H1 (cell line): ENCODE measurements at regions not wholly inside any gene's neighbourhood (a gene's known extent, or its start where the extent isn't known, plus 50 kb on each side); places are given as distances from the start of the nearest gene placed in this dataset.

ENCODE experiments used
- CTCF ChIA-PET: fragments of 300-600 bp; sonication (Branson Sonifier 250); formaldehyde crosslinking; loops from one replicate; lab custom pipeline; 2021; ENCODE audit not compliant: partially characterized antibody; lab: Charles Lee
- POLR2A ChIA-PET: fragments of 300-600 bp; sonication (Branson Sonifier 250); formaldehyde crosslinking; loops from one replicate; lab custom pipeline; 2021; ENCODE audit warnings: inconsistent platforms; ENCODE audit not compliant: partially characterized antibody; lab: Charles Lee
- DNase-seq, 2 experiments: peaks; one replicate each; pipeline versions ENCODE4 v3.0.0 to v3.0.0-alpha.2; 2010 to 2022; ENCODE audit warnings: low spot score in 2 of 2, low read depth in 1 of 2, mixed read lengths in 1 of 2
- FAIRE-seq: peaks from 2 replicates; lab custom pipeline; 2011; peaks lifted over from hg19 to GRCh38; lab: Jason Lieb, UNC
- H2AFZ ChIP-seq: 2 replicates; pipeline ENCODE4 v1.8.1; 2012; ENCODE audit warnings: low read length, inconsistent platforms
- H2AK5ac ChIP-seq: 2 replicates; pipeline ENCODE4 v1.6.1; 2013; ENCODE audit warnings: low read depth, low read length
- H2BK120ac ChIP-seq: replicated peaks from 2 replicates; pipeline ENCODE3; 2013; ENCODE audit warnings: low read depth, low read length, inconsistent platforms
- H2BK12ac ChIP-seq: 2 replicates; pipeline ENCODE4 v1.6.1; 2013; ENCODE audit warnings: low read depth, low read length
- H2BK15ac ChIP-seq: 2 replicates; pipeline ENCODE4 v1.6.1; 2013; ENCODE audit warnings: low read length
- H2BK20ac ChIP-seq: 2 replicates; pipeline ENCODE4 v1.6.1; 2013; ENCODE audit warnings: low read length
- H2BK5ac ChIP-seq: 2 replicates; pipeline ENCODE4 v1.6.1; 2013; ENCODE audit warnings: low read depth, low read length
- H3K14ac ChIP-seq: 2 replicates; pipeline ENCODE4 v1.6.1; 2013; ENCODE audit warnings: inconsistent platforms; ENCODE audit not compliant: insufficient read length
- H3K18ac ChIP-seq: 2 replicates; pipeline ENCODE4 v1.6.1; 2013; ENCODE audit warnings: low read length; ENCODE audit errors: extremely low read depth
- H3K23ac ChIP-seq: 2 replicates; pipeline ENCODE4 v1.6.1; 2013; ENCODE audit warnings: inconsistent platforms; ENCODE audit not compliant: insufficient read length
- H3K23me2 ChIP-seq: 2 replicates; pipeline ENCODE4 v1.6.1; 2013; ENCODE audit warnings: low read depth, low read length
- H3K27ac ChIP-seq: 2 replicates; pipeline ENCODE4 v1.6.1; 2011; ENCODE audit warnings: low read depth, low read length, inconsistent platforms
- H3K27me3 ChIP-seq, 4 experiments: replicated peaks in 1 of 4; 1 replicate in 1 of 4; 2 replicates in 3 of 4; pipeline versions ENCODE4 v1.6.1 to v1.8.1; 2011 to 2013; ENCODE audit warnings: low read length in 3 of 4, mild to moderate bottlenecking in 3 of 4, inconsistent platforms in 2 of 4, mixed read lengths in 2 of 4, moderate library complexity in 1 of 4; ENCODE audit not compliant: control insufficient read depth in 3 of 4, insufficient read depth in 3 of 4; ENCODE audit errors: extremely low read depth in 1 of 4
- H3K36me3 ChIP-seq, 4 experiments: 2 replicates each; pipeline versions ENCODE4 v1.6.1 to v1.8.1; 2011 to 2013; ENCODE audit warnings: mild to moderate bottlenecking in 4 of 4, low read length in 3 of 4, moderate library complexity in 2 of 4, control low read depth in 1 of 4, inconsistent platforms in 1 of 4; ENCODE audit not compliant: insufficient read depth in 4 of 4, control insufficient read depth in 2 of 4
- H3K4ac ChIP-seq: replicated peaks from 2 replicates; pipeline ENCODE3; 2013; ENCODE audit warnings: low read length, low read depth, mixed read lengths, inconsistent platforms; ENCODE audit not compliant: insufficient read length
- H3K4me1 ChIP-seq, 4 experiments: replicated peaks in 1 of 4; 1 replicate in 1 of 4; 2 replicates in 3 of 4; pipeline versions ENCODE4 v1.6.1 to v1.8.1; 2011 to 2013; ENCODE audit warnings: low read length in 3 of 4, inconsistent platforms in 2 of 4, mixed read lengths in 1 of 4; ENCODE audit not compliant: insufficient read depth in 4 of 4, control insufficient read depth in 3 of 4
- H3K4me2 ChIP-seq, 2 experiments: 2 replicates each; pipeline versions ENCODE4 v1.6.1 to v1.8.1; 2011 to 2013; ENCODE audit warnings: low read depth in 2 of 2, low read length in 2 of 2, control low read depth in 1 of 2, inconsistent platforms in 1 of 2, mild to moderate bottlenecking in 1 of 2; ENCODE audit not compliant: insufficient read depth in 1 of 2
- H3K4me3 ChIP-seq, 4 experiments: fragments of 200-600, 300-600 bp in 1 of 4; sonication (generic), shearing (Covaris generic), sonication (Bioruptor Twin) in 1 of 4; 2 replicates each; pipeline versions ENCODE4 v1.5.1 to v1.8.1; 2011 to 2016; ENCODE audit warnings: low read length in 4 of 4, low read depth in 3 of 4, control low read depth in 2 of 4, inconsistent platforms in 2 of 4, mild to moderate bottlenecking in 2 of 4, mixed read lengths in 1 of 4, moderate library complexity in 1 of 4; ENCODE audit not compliant: insufficient read depth in 2 of 4; ENCODE audit errors: extremely low read depth in 1 of 4
- H3K56ac ChIP-seq: replicated peaks from 2 replicates; pipeline ENCODE3; 2013; ENCODE audit warnings: low read depth, mild to moderate bottlenecking, mixed read lengths, low read length, inconsistent platforms; ENCODE audit not compliant: insufficient read length
- H3K79me1 ChIP-seq: 2 replicates; pipeline ENCODE4 v1.6.1; 2013; ENCODE audit warnings: low read depth, low read length, control low read depth
- H3K79me2 ChIP-seq, 2 experiments: 2 replicates each; pipeline versions ENCODE4 v1.6.1 to v1.8.1; 2012 to 2013; ENCODE audit warnings: low read length in 2 of 2, mild to moderate bottlenecking in 2 of 2, inconsistent platforms in 1 of 2; ENCODE audit not compliant: insufficient read depth in 2 of 2, control insufficient read depth in 1 of 2
- H3K9ac ChIP-seq, 4 experiments: replicated peaks in 1 of 4; 1 replicate in 1 of 4; 2 replicates in 3 of 4; pipeline versions ENCODE4 v1.6.1 to v1.8.1; 2011 to 2013; ENCODE audit warnings: low read depth in 3 of 4, low read length in 3 of 4, control low read depth in 2 of 4, mild to moderate bottlenecking in 2 of 4, moderate library complexity in 2 of 4, inconsistent platforms in 1 of 4; ENCODE audit errors: extremely low read depth in 1 of 4
- H3K9me3 ChIP-seq, 2 experiments: 2 replicates each; pipeline versions ENCODE4 v1.6.1 to v1.8.1; 2012 to 2013; ENCODE audit warnings: mild to moderate bottlenecking in 2 of 2, moderate library complexity in 2 of 2, control low read depth in 1 of 2, inconsistent platforms in 1 of 2, low read depth in 1 of 2, low read length in 1 of 2, mixed read lengths in 1 of 2; ENCODE audit not compliant: insufficient read depth in 2 of 2
- H4K20me1 ChIP-seq, 2 experiments: replicated peaks in 1 of 2; 2 replicates each; pipeline versions ENCODE3 to v1.8.1; 2011 to 2013; ENCODE audit warnings: inconsistent platforms in 2 of 2, low read length in 2 of 2, mild to moderate bottlenecking in 1 of 2; ENCODE audit not compliant: insufficient read depth in 2 of 2, control insufficient read depth in 1 of 2
- H4K5ac ChIP-seq: 2 replicates; pipeline ENCODE4 v1.6.1; 2013; ENCODE audit warnings: low read length, low read depth, mixed read lengths, inconsistent platforms; ENCODE audit not compliant: insufficient read length
- H4K8ac ChIP-seq: 2 replicates; pipeline ENCODE4 v1.8.0; 2013; ENCODE audit warnings: mild to moderate bottlenecking, moderate library complexity, low read length, inconsistent platforms; ENCODE audit not compliant: insufficient read depth; ENCODE audit errors: extremely low read depth
- H4K91ac ChIP-seq: replicated peaks from 2 replicates; pipeline ENCODE3; 2013; ENCODE audit warnings: low read length, mixed read lengths, inconsistent platforms; ENCODE audit not compliant: insufficient read length
- ASH2L ChIP-seq: fragments of 200-600, 300-600 bp; sonication (generic); IDR thresholded peaks from one replicate; pipeline ENCODE4 v1.7.1; 2017; ENCODE audit warnings: low read length
- ATF2 ChIP-seq: IDR thresholded peaks from 2 replicates; pipeline ENCODE4 v1.6.1; 2012; ENCODE audit warnings: low read length, inconsistent platforms
- BCL11A ChIP-seq, 2 experiments: IDR thresholded peaks; one replicate each; pipeline ENCODE4 v1.6.1; 2011; ENCODE audit warnings: low read depth in 2 of 2, low read length in 2 of 2, mild to moderate bottlenecking in 2 of 2
- KDM1A ChIP-seq: fragments of 200-600, 300-600 bp; sonication (generic); IDR thresholded peaks from 2 replicates; pipeline ENCODE4 v1.7.1; 2016; ENCODE audit warnings: mild to moderate bottlenecking, low read length, borderline replicate concordance
- MAFK ChIP-seq: IDR thresholded peaks from 2 replicates; pipeline ENCODE4 v1.6.1; 2012; ENCODE audit warnings: low read depth, mild to moderate bottlenecking, improper control_type of control experiment, low read length
- NANOG ChIP-seq: IDR thresholded peaks from 2 replicates; pipeline ENCODE4 v1.6.1; 2011; ENCODE audit warnings: low read length, low read depth, mild to moderate bottlenecking, inconsistent platforms; ENCODE audit not compliant: insufficient read depth, poor library complexity, severe bottlenecking
- POLR2A ChIP-seq, 2 experiments: IDR thresholded peaks; 1 replicate in 1 of 2; 2 replicates in 1 of 2; pipeline ENCODE4 v1.6.1; 2011; ENCODE audit warnings: low read depth in 2 of 2, low read length in 2 of 2, mild to moderate bottlenecking in 2 of 2; ENCODE audit errors: control extremely low read depth in 1 of 2
- POLR2AphosphoS5 ChIP-seq: IDR thresholded peaks from 2 replicates; pipeline ENCODE4 v1.6.1; 2011; ENCODE audit warnings: low read depth, low read length
- RFX5 ChIP-seq: IDR thresholded peaks from 2 replicates; pipeline ENCODE4 v1.6.1; 2011; ENCODE audit warnings: low read depth, low read length, improper control_type of control experiment, borderline replicate concordance
- RXRA ChIP-seq: IDR thresholded peaks from 2 replicates; pipeline ENCODE4 v1.6.1; 2011; ENCODE audit warnings: low read depth, mild to moderate bottlenecking, low read length, moderate library complexity; ENCODE audit not compliant: insufficient read depth
- SP1 ChIP-seq: IDR thresholded peaks from 2 replicates; pipeline ENCODE4 v1.6.1; 2011; ENCODE audit warnings: low read depth, low read length
- SP2 ChIP-seq: IDR thresholded peaks from 2 replicates; pipeline ENCODE4 v1.6.1; 2012; ENCODE audit warnings: mild to moderate bottlenecking, low read length, inconsistent platforms
- YY1 ChIP-seq: IDR thresholded peaks from 2 replicates; pipeline ENCODE4 v1.6.1; 2011; ENCODE audit warnings: low read depth, mild to moderate bottlenecking, low read length
- WGBS, 2 experiments: shearing (Covaris generic) in 1 of 2; methylation state at CpG; one replicate each; pipeline versions ENCODE4 v1.1.6 to v1.1.7; 2013 to 2015; ENCODE audit warnings: low lambda C conversion rate in 2 of 2, mixed read lengths in 2 of 2, inconsistent platforms in 1 of 2, low coverage in 1 of 2, missing lambda C conversion rate in 1 of 2; ENCODE audit not compliant: insufficient replicate concordance in 2 of 2, insufficient coverage in 1 of 2, insufficient read length in 1 of 2; ENCODE audit errors: extremely low coverage in 1 of 2, missing lambda C conversion rate in 1 of 2; 5-methylcytosine and 5-hydroxymethylcytosine counted together

GRCh38 chr2:238713198-238713826 lies 134.6 kb upstream of the TWIST2 start:
- Histone ChIP-seq H4K8ac (no peak overlapping the region), H3K23me2 (peaks cover 10% of the 10 kb centered on the region; the same call in 1 of the 2 replicates), H3K14ac (no peak overlapping the region), H2BK12ac (no peak overlapping the region), H2AFZ (no peak overlapping the region), H4K5ac (no peak overlapping the region), H3K4me1 (peaks cover 0 to 8% (median 1%) of the 10 kb centered on the region in 4 experiments; a peak in 3 of 7 replicates), H4K91ac (no peak overlapping the region), H3K4ac (no peak overlapping the region), H3K79me1 (peaks cover 2% of the 10 kb centered on the region; the same call in 1 of the 2 replicates), H2BK20ac (no peak overlapping the region), H2BK5ac (no peak overlapping the region), H4K20me1 (peaks cover 0 to 9% of the 10 kb centered on the region in 2 experiments), H3K23ac (no peak overlapping the region), H2BK15ac (no peak overlapping the region), H3K4me2 (no peak overlapping the region), H3K4me3 (no peak overlapping the region), H3K27me3 (no peaks in the 10 kb centered on the region; a peak in 1 of 7 replicates), H2BK120ac (no peak overlapping the region), H3K18ac (no peak overlapping the region), H3K56ac (peak overlapping the region; percentile 100), H3K9me3 (no peaks in the 10 kb centered on the region), H3K27ac (no peak overlapping the region), H3K9ac (no peak overlapping the region), H3K36me3 (no peaks in the 10 kb centered on the region), H2AK5ac (no peak overlapping the region; the same call in 1 of the 2 replicates), H3K79me2 (no peaks in the 10 kb centered on the region)
- FAIRE-seq = peak; percentile 13
- WGBS, 2 experiments = 84 to 100% methylated on average over 2 to 6 of the region's 6 CpGs
- POLR2A ChIA-PET = no interaction called here
- CTCF ChIA-PET = no interaction called here
- no peak for DNase-seq
- no peak for TF ChIP-seq MAFK
- TF ChIP-seq POLR2A (IDR thresholded peaks at IDR 0.05; ENCODE audit: control extremely low read depth in 1 of 2, low read depth in 2 of 2, low read length in 2 of 2) = no peak
- no peak for TF ChIP-seq BCL11A (IDR thresholded peaks at IDR 0.05; ENCODE audit: low read depth in 2 of 2, low read length in 2 of 2)
- no peak for TF ChIP-seq ASH2L
- TF ChIP-seq RXRA = no peak
- TF ChIP-seq ATF2 = no peak
- TF ChIP-seq SP1 = no peak
- no peak for TF ChIP-seq YY1
- TF ChIP-seq KDM1A = no peak
- TF ChIP-seq POLR2AphosphoS5 = no peak
- TF ChIP-seq RFX5 = no peak
- no peak for TF ChIP-seq SP2
- no peak for TF ChIP-seq NANOG
